ENCODE measurements at regions not wholly inside any gene's neighbourhood (a gene's known extent, or its start where the extent isn't known, plus 50 kb on each side); places are given as distances from the start of the nearest gene placed in this dataset.

GRCh38 chr7:96416116-96416515, 94.2 kb upstream of the SLC25A13 start:
- ATAC-seq = no peak
- Mint-ChIP-seq H3K4me3 (no peak overlapping the region), H3K27me3 (ENCODE audit: low read depth) (no peaks in the 10 kb centered on the region; the same call in 1 of the 2 replicates), H3K27ac (no peak overlapping the region), H3K9me3 (peaks cover 6% of the 10 kb centered on the region; the same call in 1 of the 2 replicates), H3K36me3 (no peaks in the 10 kb centered on the region), H3K4me1 (peaks cover 7% of the 10 kb centered on the region)
- no peak for DNase-seq (ENCODE audit: low spot score)
- CTCF ChIA-PET = interaction anchor here (0.7 to 1.3 kb wide), 4 partner anchors 411 to 628 kb away, joined by 3 to 15 read pairs (median 5); no protein-coding TSS in a partner anchor
- no peak for TF ChIP-seq FOXK1 (CRISPR knock-in tag; IDR thresholded peaks at IDR 0.05)
- no peak for TF ChIP-seq GTF2I (CRISPR knock-in tag; conservative IDR thresholded peaks at IDR 0.05)
- no peak for TF ChIP-seq ZNF396 (CRISPR knock-in tag; IDR thresholded peaks at IDR 0.05; ENCODE audit: borderline replicate concordance)
- TF ChIP-seq IRF1 (CRISPR knock-in tag; IDR thresholded peaks at IDR 0.05) = no peak
- no peak for TF ChIP-seq ZNF138 (CRISPR knock-in tag; conservative IDR thresholded peaks at IDR 0.05)
- no peak for TF ChIP-seq KAT7 (CRISPR knock-in tag; IDR thresholded peaks at IDR 0.05; ENCODE audit: borderline replicate concordance)
- no peak for TF ChIP-seq TEAD1 (CRISPR knock-in tag; IDR thresholded peaks at IDR 0.05)
- POLR2A ChIA-PET = interaction anchor here (0.6 kb wide), 1 partner anchor 576 kb away, joined by 8 read pairs; no protein-coding TSS in a partner anchor

- CTCF ChIA-PET = interaction anchor here (0.6 to 1.3 kb wide), 5 partner anchors 374 to 629 kb away, joined by 3 to 15 read pairs (median 3); no protein-coding TSS in a partner anchor
- Mint-ChIP-seq H3K27me3 (ENCODE audit: low read depth) (no peaks in the 10 kb centered on the region; the same call in 1 of the 2 replicates), H3K27ac (no peak overlapping the region), H3K9me3 (peaks cover 6% of the 10 kb centered on the region; the same call in 1 of the 2 replicates), H3K4me3 (no peak overlapping the region), H3K36me3 (no peaks in the 10 kb centered on the region), H3K4me1 (peaks cover 7% of the 10 kb centered on the region)
- ATAC-seq = peak; percentile 65
- TF ChIP-seq E2F4 (CRISPR knock-in tag; IDR thresholded peaks at IDR 0.05; ENCODE audit: borderline replicate concordance, low read depth) (no peak), GABPB1 (CRISPR knock-in tag; IDR thresholded peaks at IDR 0.05) (peak; percentile 73; the same call in 1 of the 2 replicates)
- peak; percentile 12 for DNase-seq (ENCODE audit: low spot score)
- POLR2A ChIA-PET = interaction anchor here (0.6 kb wide), 1 partner anchor 576 kb away, joined by 8 read pairs; no protein-coding TSS in a partner anchor
Observed at GRCh38 chr7:96415293-96415940, 93.5 kb upstream of the SLC25A13 start.

GRCh38 chr7:96414931-96415292, 93.0 kb upstream of the SLC25A13 start:
- DNase-seq (ENCODE audit: low spot score) (peak; percentile 52), ATAC-seq (peak; percentile 91)
- Mint-ChIP-seq H3K4me1 (peaks cover 7% of the 10 kb centered on the region), H3K4me3 (no peak overlapping the region), H3K36me3 (no peaks in the 10 kb centered on the region), H3K27ac (no peak overlapping the region), H3K9me3 (peaks cover 6% of the 10 kb centered on the region; the same call in 1 of the 2 replicates), H3K27me3 (ENCODE audit: low read depth) (no peaks in the 10 kb centered on the region; the same call in 1 of the 2 replicates)
- ChIA-PET CTCF (interaction anchor here (0.6 to 1.3 kb wide), 4 partner anchors 374 to 612 kb away, joined by 3 to 15 read pairs (median 6); no protein-coding TSS in a partner anchor), POLR2A (no interaction called here)
- no peak for TF ChIP-seq ETV6 (CRISPR knock-in tag; IDR thresholded peaks at IDR 0.05)
- TF ChIP-seq CTCF (IDR thresholded peaks at IDR 0.05) = peak; percentile 55

GRCh38 chr7:96410126-96410839, 88.4 kb upstream of the SLC25A13 start:
- ChIA-PET CTCF (no interaction called here), POLR2A (no interaction called here)
- no peak for DNase-seq (ENCODE audit: low spot score)
- no peaks in the 10 kb centered on the region for H3K9me3 Mint-ChIP-seq
- H3K4me1 Mint-ChIP-seq = peaks cover 3% of the 10 kb centered on the region
- H3K27me3 Mint-ChIP-seq (ENCODE audit: low read depth) = no peaks in the 10 kb centered on the region
- no peak for ATAC-seq
- H3K27ac Mint-ChIP-seq = no peak overlapping the region
- H3K4me3 Mint-ChIP-seq = no peak overlapping the region
- no peaks in the 10 kb centered on the region for H3K36me3 Mint-ChIP-seq
- TF ChIP-seq ZNF219 (CRISPR knock-in tag; IDR thresholded peaks at IDR 0.05; ENCODE audit: borderline replicate concordance) = no peak
- TF ChIP-seq E2F5 (CRISPR knock-in tag; IDR thresholded peaks at IDR 0.05) = no peak
- TF ChIP-seq IRF1 (CRISPR knock-in tag; IDR thresholded peaks at IDR 0.05) = no peak
- TF ChIP-seq PRRX2 (CRISPR knock-in tag; IDR thresholded peaks at IDR 0.05) = no peak
- TF ChIP-seq AFF4 (CRISPR knock-in tag; IDR thresholded peaks at IDR 0.05; ENCODE audit: borderline replicate concordance) = no peak
